ENCODE measurements at regions not wholly inside any gene's neighbourhood (a gene's known extent, or its start where the extent isn't known, plus 50 kb on each side); places are given as distances from the start of the nearest gene placed in this dataset.

DNA sequence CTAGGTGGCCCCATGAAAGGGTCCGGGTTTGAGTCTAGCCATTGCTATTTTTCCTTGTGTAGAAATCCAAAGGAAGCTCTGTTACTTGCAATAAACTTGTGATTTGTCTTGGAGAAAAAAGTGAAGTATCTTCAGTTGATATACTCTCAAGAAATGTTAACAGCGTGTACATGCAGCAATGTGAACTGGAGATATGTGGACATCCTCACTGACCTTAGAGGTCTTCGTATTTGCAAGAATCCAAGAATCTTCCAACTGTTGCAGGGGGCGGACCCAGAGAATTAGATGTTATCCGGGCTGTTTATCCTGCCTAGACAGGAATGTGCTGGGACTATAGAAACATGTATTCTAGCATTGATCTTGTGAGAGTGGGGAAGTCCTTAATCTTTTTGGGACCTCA is 187.6 kb downstream of the KCNS3 start:
- TF ChIP-seq, protein P1, sequence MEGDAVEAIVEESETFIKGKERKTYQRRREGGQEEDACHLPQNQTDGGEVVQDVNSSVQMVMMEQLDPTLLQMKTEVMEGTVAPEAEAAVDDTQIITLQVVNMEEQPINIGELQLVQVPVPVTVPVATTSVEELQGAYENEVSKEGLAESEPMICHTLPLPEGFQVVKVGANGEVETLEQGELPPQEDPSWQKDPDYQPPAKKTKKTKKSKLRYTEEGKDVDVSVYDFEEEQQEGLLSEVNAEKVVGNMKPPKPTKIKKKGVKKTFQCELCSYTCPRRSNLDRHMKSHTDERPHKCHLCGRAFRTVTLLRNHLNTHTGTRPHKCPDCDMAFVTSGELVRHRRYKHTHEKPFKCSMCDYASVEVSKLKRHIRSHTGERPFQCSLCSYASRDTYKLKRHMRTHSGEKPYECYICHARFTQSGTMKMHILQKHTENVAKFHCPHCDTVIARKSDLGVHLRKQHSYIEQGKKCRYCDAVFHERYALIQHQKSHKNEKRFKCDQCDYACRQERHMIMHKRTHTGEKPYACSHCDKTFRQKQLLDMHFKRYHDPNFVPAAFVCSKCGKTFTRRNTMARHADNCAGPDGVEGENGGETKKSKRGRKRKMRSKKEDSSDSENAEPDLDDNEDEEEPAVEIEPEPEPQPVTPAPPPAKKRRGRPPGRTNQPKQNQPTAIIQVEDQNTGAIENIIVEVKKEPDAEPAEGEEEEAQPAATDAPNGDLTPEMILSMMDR (IDR thresholded peaks at IDR 0.05; ENCODE audit: extremely low read depth, missing control alignments), result no peak

DNA sequence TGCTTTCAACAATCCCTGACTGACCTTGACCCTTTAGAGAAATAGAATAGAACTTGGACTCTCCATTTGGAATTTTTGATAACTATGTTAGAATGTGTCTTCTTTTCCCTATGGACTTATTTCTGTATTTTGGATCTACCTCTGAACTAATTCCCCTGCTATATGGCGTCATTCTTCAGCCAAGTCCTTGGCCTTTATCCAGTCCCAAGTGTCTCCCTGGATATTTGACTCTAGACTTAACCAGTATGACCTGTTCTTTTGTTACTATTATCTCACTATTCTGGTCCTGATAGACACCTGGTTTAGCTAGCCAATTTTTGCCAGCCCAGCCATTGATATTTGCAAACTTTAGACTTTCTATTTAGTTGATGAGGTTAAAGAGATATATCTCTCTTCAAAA is 186.8 kb downstream of the KCNS3 start:
- TF ChIP-seq, protein P1 (IDR thresholded peaks at IDR 0.05; ENCODE audit: extremely low read depth, missing control alignments), result no peak
- DNase-seq (ENCODE audit: low spot score), result no peak

More for the DNA sequence above, 187.6 kb downstream of the KCNS3 start:
- no peak for DNase-seq (ENCODE audit: low spot score)

DNA sequence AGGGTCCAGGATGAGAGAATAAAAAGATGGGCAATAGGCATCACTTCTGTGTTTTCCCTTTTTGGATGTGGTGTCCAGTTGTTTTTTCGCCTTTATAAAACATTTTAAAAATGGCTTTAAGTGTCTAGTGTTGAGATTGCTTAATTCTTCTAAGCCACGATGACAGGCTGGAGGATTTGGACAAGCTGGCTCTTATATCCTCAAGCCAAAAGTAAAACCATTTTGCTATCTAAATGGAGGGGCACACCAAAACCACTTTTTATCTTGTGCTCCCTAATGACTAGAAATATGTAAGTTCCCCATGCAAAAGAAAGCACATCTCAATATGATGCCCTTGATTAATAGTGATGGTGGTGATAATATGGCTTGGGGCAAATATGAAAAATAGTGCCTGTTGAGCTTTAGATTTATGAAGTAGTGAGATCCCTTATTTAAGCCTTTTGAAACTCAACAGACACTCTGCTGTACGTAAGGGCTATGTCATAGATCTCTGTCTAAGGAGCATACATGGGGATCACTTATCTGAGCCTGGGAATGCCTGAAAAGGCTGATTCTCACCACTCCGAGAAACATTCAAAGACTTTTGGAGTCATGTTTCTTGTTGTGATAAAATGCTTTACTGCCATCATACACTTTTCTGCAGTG is 185.5 kb downstream of the KCNS3 start:
- no peak for DNase-seq (ENCODE audit: low spot score)
- TF ChIP-seq, protein P1 (IDR thresholded peaks at IDR 0.05; ENCODE audit: extremely low read depth, missing control alignments), result no peak

DNA sequence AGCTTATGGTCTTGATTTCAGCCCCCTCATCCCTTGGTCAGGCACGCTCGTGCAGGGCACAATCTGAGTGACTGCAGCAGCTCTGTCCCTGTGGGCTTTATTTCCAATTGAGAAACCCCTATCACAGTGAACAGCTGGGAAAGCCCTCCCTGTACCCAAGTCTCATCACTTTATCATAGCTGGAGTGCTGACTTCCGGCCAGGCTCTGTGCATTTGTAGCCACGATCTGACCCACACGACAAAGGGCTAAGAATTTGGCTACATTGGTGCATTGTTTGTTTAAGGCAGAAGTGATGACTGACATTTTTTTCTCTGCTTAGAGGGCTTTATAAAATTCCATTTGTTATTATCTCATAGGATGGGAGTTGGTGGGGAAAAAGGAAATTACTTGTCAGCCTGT is 184.4 kb downstream of the KCNS3 start:
- TF ChIP-seq, protein P1 (IDR thresholded peaks at IDR 0.05; ENCODE audit: extremely low read depth, missing control alignments), result no peak
- no peak for DNase-seq (ENCODE audit: low spot score)

DNA sequence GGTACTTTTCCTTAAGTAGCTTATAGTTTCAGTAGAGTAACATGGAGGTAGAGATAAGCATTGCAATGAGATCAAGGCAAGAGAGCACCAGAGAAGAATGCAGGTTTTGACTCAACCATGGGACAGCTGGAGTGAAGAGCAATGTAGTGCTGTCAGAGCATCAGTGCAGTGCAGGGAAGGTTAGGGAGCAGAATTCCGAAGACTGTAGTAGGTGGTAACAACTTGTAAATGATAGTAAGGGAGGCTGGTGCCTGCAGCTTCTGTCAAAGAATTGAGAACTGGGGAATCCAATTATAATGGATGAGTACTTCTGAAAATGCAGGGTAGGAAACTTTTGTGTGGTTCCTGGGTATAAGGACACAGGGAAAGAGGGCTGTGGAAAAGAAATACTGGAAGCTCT is 183.2 kb downstream of the KCNS3 start:
- no peak for DNase-seq (ENCODE audit: low spot score)
- TF ChIP-seq, protein P1 (IDR thresholded peaks at IDR 0.05; ENCODE audit: extremely low read depth, missing control alignments), result no peak

DNA sequence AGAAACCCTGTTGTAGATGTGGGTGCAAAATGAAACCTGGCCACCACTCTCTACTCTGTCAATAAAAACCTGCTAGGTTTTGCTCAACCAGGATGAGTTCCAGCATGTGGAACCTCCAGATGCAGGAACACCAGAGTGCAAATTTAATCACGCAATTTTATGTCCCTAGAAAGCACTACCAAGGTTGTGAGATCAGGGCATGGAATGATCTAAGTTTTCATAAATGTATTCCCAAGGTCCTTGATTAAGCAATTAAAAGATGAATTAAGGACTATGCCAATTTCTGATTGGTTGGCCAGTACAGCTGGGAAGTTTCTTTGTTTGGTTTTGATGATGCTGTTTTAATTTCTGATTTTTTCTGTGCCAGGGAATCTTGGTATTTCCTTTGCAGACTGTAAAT is 179.2 kb downstream of the KCNS3 start:
- DNase-seq (ENCODE audit: low spot score), result no peak
- TF ChIP-seq, protein P1 (IDR thresholded peaks at IDR 0.05; ENCODE audit: extremely low read depth, missing control alignments), result no peak

DNA sequence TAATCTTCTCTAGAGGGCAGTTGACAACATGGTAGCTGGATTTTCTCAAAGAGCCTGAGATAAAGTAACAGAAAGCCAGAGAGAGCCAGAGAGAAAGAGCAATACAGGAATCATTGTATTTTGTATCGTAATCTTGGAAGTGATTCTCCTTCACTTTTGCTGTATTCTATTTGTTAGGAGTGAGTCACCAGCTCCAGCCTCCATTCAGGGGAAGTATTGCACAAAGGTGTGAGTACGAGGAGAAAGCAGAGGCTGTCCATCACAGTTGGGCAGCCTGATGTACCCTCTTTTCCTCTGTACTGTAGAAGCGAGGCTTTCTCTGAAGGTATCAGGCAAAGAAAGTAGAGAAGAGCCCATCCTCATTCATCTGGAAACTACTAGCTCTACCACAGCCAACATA is 176.8 kb downstream of the KCNS3 start:
- no peak for DNase-seq (ENCODE audit: low spot score)
- TF ChIP-seq, protein P1 (IDR thresholded peaks at IDR 0.05; ENCODE audit: extremely low read depth, missing control alignments), result no peak

Data from GM20000 (cell line).